ENCODE measurements at regions not wholly inside any gene's neighbourhood (a gene's known extent, or its start where the extent isn't known, plus 50 kb on each side); places are given as distances from the start of the nearest gene placed in this dataset.

DNA sequence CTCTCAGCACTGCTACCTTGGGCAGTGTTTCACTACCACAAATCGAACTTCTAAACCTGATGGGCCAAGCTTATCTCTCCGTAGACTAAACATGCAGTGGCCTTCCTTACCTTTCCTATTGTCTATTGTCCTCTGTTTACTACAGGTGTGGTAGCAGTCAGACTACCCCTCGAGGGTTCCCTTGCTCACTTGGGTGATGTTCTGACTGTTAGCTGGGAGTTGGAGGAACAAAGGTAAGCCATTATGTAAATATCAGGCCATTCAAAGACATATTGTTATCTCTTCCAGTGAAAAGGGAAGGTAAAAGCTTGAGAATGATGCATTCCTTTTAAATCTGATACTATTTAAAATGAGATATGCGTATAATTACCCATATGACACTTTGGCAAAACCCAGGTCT is 828.3 kb upstream of the EEF2KMT start:
- TF ChIP-seq CTCF (conservative IDR thresholded peaks at IDR 0.05; ENCODE audit: low read depth, low read length) (no peak), EZH2 (IDR thresholded peaks at IDR 0.05; ENCODE audit: low read length, unreplicated experiment) (no peak)
